ENCODE measurements at regions not wholly inside any gene's neighbourhood (a gene's known extent, or its start where the extent isn't known, plus 50 kb on each side); places are given as distances from the start of the nearest gene placed in this dataset.

GRCh38 chr3:72569754-72570440 lies 278.3 kb downstream of the SHQ1 start:
- DNase-seq (ENCODE audit: low read depth in 3 of 3, low spot score in 1 of 3) = no peak

DNA sequence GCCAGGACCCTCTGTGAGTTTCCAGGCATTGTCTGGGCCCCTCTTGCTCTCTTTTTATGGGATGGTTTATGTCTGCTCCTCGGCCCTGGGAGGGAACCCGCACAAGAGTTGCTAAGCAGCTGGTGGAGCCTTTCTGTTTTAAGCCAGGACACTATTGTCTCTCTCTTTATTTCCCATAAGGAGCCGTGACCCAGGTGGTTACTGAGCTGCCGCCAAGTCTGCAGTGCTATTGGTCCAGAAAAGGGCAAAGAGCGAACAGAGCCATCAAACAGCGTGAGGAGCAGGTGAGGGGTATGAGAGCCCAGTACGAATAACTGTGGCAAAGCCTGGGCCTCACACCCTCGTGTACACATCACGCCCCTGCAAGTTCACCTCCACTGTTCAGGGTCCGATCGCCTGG lies 280.2 kb downstream of the SHQ1 start:
- DNase-seq (ENCODE audit: low read depth in 3 of 3, low spot score in 1 of 3) = no peak

DNA sequence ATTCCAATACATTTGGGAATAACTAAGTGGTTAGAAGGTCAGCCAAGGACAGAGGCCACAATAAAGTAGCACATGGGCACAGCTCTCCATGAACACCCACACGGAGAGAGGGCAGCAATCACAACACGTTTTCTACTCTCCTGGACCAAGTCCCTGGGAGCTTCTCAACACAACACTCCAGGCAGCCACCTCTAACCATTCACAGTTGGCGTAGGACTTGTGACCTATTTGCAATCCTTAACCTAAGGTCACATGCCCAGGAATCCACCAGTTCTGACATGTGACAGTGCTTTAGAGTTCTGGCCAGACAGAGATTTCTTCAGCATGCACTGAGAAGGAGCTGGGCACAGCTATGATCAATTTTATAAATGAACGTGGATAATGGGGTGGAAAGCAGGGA lies 280.8 kb downstream of the SHQ1 start:
- no peak for DNase-seq (ENCODE audit: low read depth in 3 of 3, low spot score in 1 of 3)

GRCh38 chr3:72565593-72565992 lies 282.7 kb downstream of the SHQ1 start:
- no peak for DNase-seq (ENCODE audit: low read depth in 3 of 3, low spot score in 1 of 3)

- DNase-seq (ENCODE audit: low read depth in 3 of 3, low spot score in 1 of 3) = no peak
Observed at GRCh38 chr3:72563690-72564370, 284.4 kb downstream of the SHQ1 start.

DNA sequence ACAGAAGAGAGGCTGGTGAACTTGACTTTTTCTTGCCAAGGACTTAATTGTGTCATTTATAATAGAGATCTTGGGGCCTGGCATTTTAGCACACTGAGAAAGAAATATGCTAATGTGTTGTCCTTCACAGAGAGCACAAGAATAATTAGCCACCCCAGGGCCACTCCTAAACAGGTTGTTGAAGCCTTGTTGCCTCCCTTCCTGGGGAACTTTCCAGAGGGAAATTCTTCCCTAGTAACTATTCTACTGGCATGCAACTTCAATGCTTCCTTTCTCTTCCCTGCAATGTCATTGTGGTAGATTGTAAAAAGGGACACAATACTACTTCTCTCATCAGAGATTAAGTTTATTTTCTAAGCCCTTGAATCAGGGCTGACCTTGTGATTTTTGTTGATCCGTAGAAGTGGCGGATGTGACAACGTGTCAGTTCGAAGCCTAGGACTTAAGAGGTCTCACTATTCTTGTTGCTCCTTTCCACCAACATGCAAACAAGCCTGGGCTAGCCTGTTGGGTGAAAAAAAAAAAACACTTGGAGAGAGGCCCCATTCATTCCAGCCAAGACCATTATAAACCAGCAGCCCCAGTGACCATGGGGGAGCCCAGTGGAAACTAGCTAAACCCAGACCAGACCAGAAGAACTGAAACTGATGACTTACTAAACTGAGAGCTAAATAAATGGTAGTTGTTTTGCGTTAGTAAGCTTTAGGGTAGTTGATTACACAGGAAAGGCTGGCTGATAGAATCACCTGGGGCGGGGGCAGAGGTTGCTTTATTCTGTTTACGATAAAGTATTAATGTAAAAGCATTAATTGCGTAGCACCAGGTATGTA lies 287.2 kb downstream of the SHQ1 start:
- no peak for DNase-seq (ENCODE audit: low read depth in 3 of 3, low spot score in 1 of 3)

GRCh38 chr3:72559385-72559784 lies 288.9 kb downstream of the SHQ1 start:
- DNase-seq (ENCODE audit: low read depth in 3 of 3, low spot score in 1 of 3) = no peak

DNA sequence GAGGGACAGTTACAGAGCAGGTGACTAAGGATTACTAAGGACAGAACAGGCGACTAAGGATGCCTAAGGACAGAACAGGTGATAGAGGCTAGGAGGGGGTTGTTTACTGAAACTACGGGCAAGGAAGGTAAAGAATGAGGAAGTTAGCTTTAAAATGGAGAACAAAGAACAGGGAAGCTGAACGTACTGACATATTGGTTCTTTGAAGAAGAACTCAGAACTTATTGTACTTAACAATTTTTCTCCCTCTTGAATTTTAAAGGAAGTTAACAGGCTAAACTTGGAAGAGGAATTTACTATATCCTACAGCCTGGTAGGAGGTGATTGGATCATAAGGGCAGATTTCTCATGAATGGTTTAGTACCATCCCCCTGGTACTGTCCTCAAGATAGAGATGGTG lies 290.2 kb downstream of the SHQ1 start:
- no peak for DNase-seq (ENCODE audit: low read depth in 3 of 3, low spot score in 1 of 3)

DNA sequence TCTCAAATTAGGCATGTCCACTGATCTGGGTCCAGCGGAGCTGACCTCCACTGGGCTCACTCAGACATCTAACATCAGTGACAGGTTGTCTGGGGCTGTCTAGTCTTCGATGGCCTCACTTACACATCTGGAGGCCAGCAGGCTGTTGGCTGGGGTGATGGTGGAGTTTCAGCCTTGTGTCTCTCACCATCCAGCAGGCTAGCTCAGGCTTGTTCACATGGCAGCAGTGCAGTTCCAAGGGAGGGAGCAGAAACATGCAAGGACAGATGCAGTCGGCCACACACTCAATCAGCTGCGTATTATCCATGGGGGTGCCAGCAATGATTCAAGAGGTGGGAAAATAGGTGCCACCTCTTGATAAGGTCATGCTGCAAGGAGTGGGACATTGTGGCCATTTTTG lies 292.5 kb downstream of the SHQ1 start:
- no peak for DNase-seq (ENCODE audit: low read depth in 3 of 3, low spot score in 1 of 3)

DNA sequence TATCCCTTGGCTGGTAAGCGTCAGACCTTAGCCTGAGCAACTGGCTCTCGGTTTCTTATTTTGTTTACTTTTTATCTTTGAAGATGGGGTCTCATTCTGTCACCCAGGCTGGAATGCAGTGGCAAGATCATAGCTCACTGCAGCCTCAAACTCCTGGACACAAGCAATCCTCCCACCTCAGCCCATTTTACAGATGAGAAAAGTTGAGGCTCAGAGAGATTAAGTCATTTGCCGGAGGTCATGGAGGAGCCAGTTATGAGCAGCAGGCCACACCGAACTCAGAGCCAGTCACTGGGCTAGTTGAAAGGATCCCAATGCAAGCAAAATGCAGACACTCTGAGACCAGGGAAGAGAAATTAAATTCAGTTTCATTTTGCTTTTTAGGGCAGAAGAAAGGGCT lies 293.6 kb downstream of the SHQ1 start:
- DNase-seq (ENCODE audit: low read depth in 3 of 3, low spot score in 1 of 3) = no peak

GRCh38 chr3:72553298-72553697 lies 294.9 kb downstream of the SHQ1 start:
- no peak for DNase-seq (ENCODE audit: low read depth in 3 of 3, low spot score in 1 of 3)

DNA sequence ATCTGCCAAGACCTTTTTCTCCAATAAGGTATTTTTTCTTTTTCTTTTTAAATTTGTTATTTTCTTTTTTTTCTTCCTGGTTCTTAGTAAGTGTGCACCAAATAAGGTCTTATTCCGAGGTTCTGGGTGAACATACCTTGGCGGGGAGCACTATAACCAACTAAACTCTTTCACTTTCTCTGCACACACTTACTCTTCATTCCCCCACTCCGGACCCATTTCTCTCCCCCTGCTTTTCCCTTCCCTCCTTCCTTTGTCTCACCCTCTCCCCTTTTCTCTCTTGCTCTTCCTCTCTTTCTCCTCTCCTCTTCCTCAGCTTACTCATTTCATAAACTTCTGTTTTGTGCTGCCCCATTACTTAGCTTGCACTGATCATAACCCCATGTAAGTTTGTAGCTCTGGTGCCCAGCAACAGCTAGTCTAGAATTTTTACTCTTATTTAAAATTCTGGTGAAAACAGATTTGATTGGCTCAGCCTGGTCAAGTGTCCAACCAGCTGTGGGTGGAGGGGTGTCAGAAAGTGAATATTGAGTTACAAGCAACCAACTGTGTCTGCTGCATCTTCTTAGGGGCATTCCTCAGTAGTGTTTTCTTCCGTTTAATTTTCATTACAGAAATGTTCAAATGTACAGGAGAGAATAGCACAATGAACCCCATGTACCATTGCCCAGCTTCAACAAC lies 297.5 kb downstream of the SHQ1 start:
- no peak for DNase-seq (ENCODE audit: low read depth in 3 of 3, low spot score in 1 of 3)

DNA sequence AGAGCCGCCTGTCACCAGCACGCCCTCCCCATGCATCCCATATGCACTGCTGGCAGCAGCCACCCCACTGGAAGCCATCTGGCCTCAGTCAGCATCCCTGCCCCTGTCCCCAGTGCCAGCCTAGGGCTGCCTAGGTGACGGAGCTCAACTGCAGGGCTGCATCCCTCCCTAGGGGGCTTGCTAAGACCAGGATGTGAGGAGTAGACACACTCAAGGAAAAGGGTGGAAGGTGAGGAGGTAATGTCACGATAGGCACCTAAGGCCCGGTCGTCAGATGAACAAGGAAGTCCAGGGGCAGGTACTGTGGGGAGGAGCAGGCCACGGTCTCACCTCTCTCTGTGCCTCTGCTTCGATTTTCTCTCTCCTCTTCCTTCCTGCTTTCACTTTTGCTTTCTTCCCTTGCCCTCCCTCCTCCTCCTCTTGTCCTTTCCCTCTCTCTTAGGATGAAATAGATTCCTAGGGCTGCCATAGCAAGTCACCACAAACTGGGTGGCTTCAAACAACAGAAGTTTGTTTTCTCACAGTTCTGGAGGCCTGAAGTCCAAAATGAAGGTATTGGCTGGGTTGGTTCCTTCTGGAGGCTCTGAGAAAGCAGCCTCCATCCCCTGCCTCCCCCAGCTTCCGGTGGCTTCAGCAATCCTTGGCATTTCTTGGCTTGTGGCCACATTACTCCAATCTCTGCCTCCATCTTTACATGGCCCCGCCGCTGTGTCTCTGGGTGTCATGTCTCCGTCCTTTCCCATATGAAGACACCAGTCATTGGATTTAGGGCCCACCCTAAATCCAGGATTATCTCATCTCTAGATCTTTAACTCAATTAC lies 298.3 kb downstream of the SHQ1 start:
- no peak for DNase-seq (ENCODE audit: low read depth in 3 of 3, low spot score in 1 of 3)

- no peak for DNase-seq (ENCODE audit: low read depth in 3 of 3, low spot score in 1 of 3)
Observed at GRCh38 chr3:72548981-72549380, 299.3 kb downstream of the SHQ1 start.

- no peak for DNase-seq (ENCODE audit: low read depth in 3 of 3, low spot score in 1 of 3)
Observed at GRCh38 chr3:72548461-72548860, 299.8 kb downstream of the SHQ1 start.

DNA sequence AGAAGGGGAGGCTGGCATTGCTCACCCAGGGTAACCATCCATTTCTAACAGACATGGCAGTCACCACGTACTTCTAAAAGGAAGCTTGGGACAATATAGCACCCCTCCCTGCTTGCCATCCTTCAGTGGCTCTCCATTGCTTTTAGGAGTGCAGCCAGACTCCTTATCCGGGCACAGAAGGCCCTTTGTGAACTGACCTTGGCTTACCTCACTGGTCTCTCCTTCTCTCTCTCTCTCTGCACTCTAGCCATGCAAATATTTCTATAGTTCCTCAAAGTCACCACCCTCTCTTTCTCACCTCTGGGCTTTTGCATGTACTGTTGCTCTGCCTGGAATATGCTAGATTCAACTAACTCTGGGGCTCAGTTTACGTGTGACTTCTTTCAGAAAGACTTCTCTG lies 301.1 kb downstream of the SHQ1 start:
- DNase-seq (ENCODE audit: low read depth in 3 of 3, low spot score in 1 of 3) = no peak

GRCh38 chr3:72544239-72544638 lies 304.0 kb downstream of the SHQ1 start:
- DNase-seq (ENCODE audit: low read depth in 3 of 3, low spot score in 1 of 3) = no peak

DNA sequence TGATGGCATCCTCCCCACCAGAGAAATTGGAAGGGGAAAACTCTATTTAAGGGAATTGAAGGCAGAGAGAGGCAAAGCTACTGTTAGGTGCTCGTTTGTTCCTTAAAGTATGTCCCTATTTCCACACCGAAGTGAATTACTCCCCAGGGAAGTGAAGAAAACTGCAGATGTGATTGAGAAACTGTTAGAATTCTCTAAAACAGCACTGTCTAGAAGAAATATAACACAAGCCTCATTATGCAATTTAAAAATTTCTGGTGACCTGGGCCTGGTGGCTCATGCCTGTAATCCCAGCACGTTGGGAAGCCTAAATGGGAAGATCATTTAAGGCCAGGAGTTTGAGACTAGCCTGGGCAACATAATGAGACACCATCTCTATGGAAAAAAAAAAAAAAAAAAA lies 305.0 kb downstream of the SHQ1 start:
- DNase-seq (ENCODE audit: low read depth in 3 of 3, low spot score in 1 of 3) = no peak

DNA sequence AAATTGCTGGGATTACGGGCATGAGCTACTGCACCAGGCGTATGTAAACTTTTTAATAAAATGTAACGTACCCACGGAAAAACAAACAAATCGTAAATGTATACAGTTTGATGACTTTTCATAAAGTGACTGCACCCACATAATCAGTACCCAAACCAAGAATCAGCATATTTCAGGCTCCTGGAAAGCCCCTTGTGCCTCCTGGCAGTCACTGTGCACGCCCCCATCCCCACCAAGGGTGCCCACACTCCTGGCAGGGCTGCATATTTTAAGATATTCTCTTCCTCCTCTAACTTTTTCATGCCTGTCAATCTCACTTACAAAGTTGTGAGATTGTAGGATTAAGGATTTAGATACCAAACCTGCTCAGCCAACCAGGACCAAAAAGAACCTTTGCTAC lies 305.5 kb downstream of the SHQ1 start:
- DNase-seq (ENCODE audit: low read depth in 3 of 3, low spot score in 1 of 3) = no peak

- no peak for DNase-seq (ENCODE audit: low read depth in 3 of 3, low spot score in 1 of 3)
Observed at GRCh38 chr3:72539856-72540255, 308.4 kb downstream of the SHQ1 start.

All from stimulated activated CD4-positive, alpha-beta T cell treated with anti-CD3 and anti-CD28 coated beads, TNF-alpha, amount 100 ng/mL, for 1 hour (primary cell).